Activated T-helper 17 cell treated with anti-CD3 and anti-CD28 coated beads, Interleukin-2, amount 50 U/mL, for 72 hours (primary cell): ENCODE measurements at regions not wholly inside any gene's neighbourhood (a gene's known extent, or its start where the extent isn't known, plus 50 kb on each side); places are given as distances from the start of the nearest gene placed in this dataset.
A peak's percentile ranks its signal among the peaks of the same experiment; 100 is the strongest.
"Not testable (repeated sequence)": the region's sequence is repeated elsewhere in the genome, so short reads cannot be mapped to it uniquely, and the experiment has no call there.

Experiments
- ATAC-seq: fragments of 150-1000 bp; cut with Tn5 transposase; replicated peaks from 2 replicates; pipeline ENCODE4 v1.10.0; 2021; ENCODE audit warnings: mild to moderate bottlenecking, moderate library complexity
- H3K27ac Mint-ChIP-seq: one replicate; pipeline ENCODE4 v1.8.0; 2022; ENCODE audit warnings: mixed read lengths
- H3K27me3 Mint-ChIP-seq: one replicate; pipeline ENCODE4 v1.8.0; 2022; ENCODE audit warnings: mixed read lengths
- H3K36me3 Mint-ChIP-seq: one replicate; pipeline ENCODE4 v1.8.0; 2022; ENCODE audit warnings: low read depth, mild to moderate bottlenecking, mixed read lengths
- H3K4me1 Mint-ChIP-seq: one replicate; pipeline ENCODE4 v1.8.0; 2022; ENCODE audit warnings: mixed read lengths
- H3K4me3 Mint-ChIP-seq: one replicate; pipeline ENCODE4 v1.8.0; 2022; ENCODE audit warnings: mild to moderate bottlenecking, mixed read lengths
- H3K9me3 Mint-ChIP-seq: one replicate; pipeline ENCODE4 v1.8.0; 2022; ENCODE audit warnings: mixed read lengths

- H3K9me3 Mint-ChIP-seq: no peaks in the 10 kb centered on the region
- H3K36me3 Mint-ChIP-seq: no peaks in the 10 kb centered on the region
- H3K27ac Mint-ChIP-seq: no peak overlapping the region
- no peak overlapping the region for H3K4me3 Mint-ChIP-seq
- H3K27me3 Mint-ChIP-seq: peaks cover 4% of the 10 kb centered on the region
- ATAC-seq: no peak
- no peaks in the 10 kb centered on the region for H3K4me1 Mint-ChIP-seq
Measured at GRCh38 chr17:70323269-70323668, 153.9 kb downstream of the KCNJ2 start.

GRCh38 chr17:70324031-70324430 lies 154.7 kb downstream of the KCNJ2 start:
- Mint-ChIP-seq H3K36me3 (no peaks in the 10 kb centered on the region), H3K4me1 (no peaks in the 10 kb centered on the region), H3K9me3 (no peaks in the 10 kb centered on the region), H3K27me3 (peaks cover 4% of the 10 kb centered on the region), H3K27ac (no peak overlapping the region), H3K4me3 (no peak overlapping the region)
- ATAC-seq: no peak

GRCh38 chr17:70327279-70327678 lies 157.9 kb downstream of the KCNJ2 start:
- H3K27ac Mint-ChIP-seq: no peak overlapping the region
- no peaks in the 10 kb centered on the region for H3K4me1 Mint-ChIP-seq
- ATAC-seq: no peak
- no peaks in the 10 kb centered on the region for H3K36me3 Mint-ChIP-seq
- no peaks in the 10 kb centered on the region for H3K27me3 Mint-ChIP-seq
- H3K9me3 Mint-ChIP-seq: no peaks in the 10 kb centered on the region
- H3K4me3 Mint-ChIP-seq: no peak overlapping the region

- Mint-ChIP-seq H3K27ac (no peak overlapping the region), H3K4me3 (no peak overlapping the region), H3K4me1 (no peaks in the 10 kb centered on the region), H3K9me3 (peaks cover under 1% of the 10 kb centered on the region), H3K27me3 (no peaks in the 10 kb centered on the region), H3K36me3 (no peaks in the 10 kb centered on the region)
- no peak for ATAC-seq
Measured at GRCh38 chr17:70327723-70328122, 158.4 kb downstream of the KCNJ2 start.

GRCh38 chr17:70329721-70330120 lies 160.4 kb downstream of the KCNJ2 start:
- Mint-ChIP-seq H3K27me3 (no peaks in the 10 kb centered on the region), H3K4me1 (no peaks in the 10 kb centered on the region), H3K4me3 (no peak overlapping the region), H3K9me3 (peaks cover 4% of the 10 kb centered on the region), H3K27ac (no peak overlapping the region), H3K36me3 (no peaks in the 10 kb centered on the region)
- ATAC-seq: no peak

- H3K9me3 Mint-ChIP-seq, H3K27ac Mint-ChIP-seq, H3K4me1 Mint-ChIP-seq, H3K27me3 Mint-ChIP-seq, H3K4me3 Mint-ChIP-seq, H3K36me3 Mint-ChIP-seq, ATAC-seq: not testable (repeated sequence)
Measured at GRCh38 chr17:70331066-70331465, 161.7 kb downstream of the KCNJ2 start.

GRCh38 chr17:70332356-70333210 lies 163.3 kb downstream of the KCNJ2 start:
- Mint-ChIP-seq H3K4me1 (no peaks in the 10 kb centered on the region), H3K27me3 (peaks cover 3% of the 10 kb centered on the region), H3K27ac (no peak overlapping the region), H3K36me3 (no peaks in the 10 kb centered on the region), H3K9me3 (peaks cover 7% of the 10 kb centered on the region), H3K4me3 (no peak overlapping the region)
- ATAC-seq: no peak

- no peak for ATAC-seq
- H3K4me1 Mint-ChIP-seq: no peaks in the 10 kb centered on the region
- peaks cover 3% of the 10 kb centered on the region for H3K27me3 Mint-ChIP-seq
- H3K4me3 Mint-ChIP-seq: no peak overlapping the region
- no peak overlapping the region for H3K27ac Mint-ChIP-seq
- H3K9me3 Mint-ChIP-seq: peaks cover 7% of the 10 kb centered on the region
- H3K36me3 Mint-ChIP-seq: no peaks in the 10 kb centered on the region
Measured at GRCh38 chr17:70336411-70336810, 167.1 kb downstream of the KCNJ2 start.

GRCh38 chr17:70338946-70339354 lies 169.6 kb downstream of the KCNJ2 start:
- Mint-ChIP-seq H3K27ac (no peak overlapping the region), H3K27me3 (peaks cover 3% of the 10 kb centered on the region), H3K4me1 (peaks cover 5% of the 10 kb centered on the region), H3K9me3 (peaks cover 3% of the 10 kb centered on the region), H3K4me3 (no peak overlapping the region), H3K36me3 (no peaks in the 10 kb centered on the region)
- ATAC-seq: no peak

- Mint-ChIP-seq H3K36me3 (no peaks in the 10 kb centered on the region), H3K9me3 (no peaks in the 10 kb centered on the region), H3K4me3 (no peak overlapping the region), H3K27ac (no peak overlapping the region), H3K27me3 (peaks cover 1% of the 10 kb centered on the region), H3K4me1 (peaks cover 5% of the 10 kb centered on the region)
- no peak for ATAC-seq
Measured at GRCh38 chr17:70343114-70343513, 173.8 kb downstream of the KCNJ2 start.

- H3K4me3 Mint-ChIP-seq: peak overlapping the region; percentile 22
- H3K36me3 Mint-ChIP-seq: no peaks in the 10 kb centered on the region
- peaks cover 6% of the 10 kb centered on the region for H3K27me3 Mint-ChIP-seq
- H3K27ac Mint-ChIP-seq: no peak overlapping the region
- peaks cover 5% of the 10 kb centered on the region for H3K4me1 Mint-ChIP-seq
- H3K9me3 Mint-ChIP-seq: peaks cover 3% of the 10 kb centered on the region
- peak; percentile 50 for ATAC-seq
Measured at GRCh38 chr17:70344386-70345060, 175.2 kb downstream of the KCNJ2 start.

GRCh38 chr17:70345061-70345460 lies 175.7 kb downstream of the KCNJ2 start:
- no peak for ATAC-seq
- H3K27me3 Mint-ChIP-seq: peaks cover 6% of the 10 kb centered on the region
- peak overlapping the region; percentile 22 for H3K4me3 Mint-ChIP-seq
- no peak overlapping the region for H3K27ac Mint-ChIP-seq
- H3K36me3 Mint-ChIP-seq: no peaks in the 10 kb centered on the region
- H3K4me1 Mint-ChIP-seq: peaks cover 5% of the 10 kb centered on the region
- peaks cover 4% of the 10 kb centered on the region for H3K9me3 Mint-ChIP-seq

- Mint-ChIP-seq H3K4me1 (no peaks in the 10 kb centered on the region), H3K4me3 (no peak overlapping the region), H3K27me3 (peaks cover 7% of the 10 kb centered on the region), H3K9me3 (peaks cover 4% of the 10 kb centered on the region), H3K27ac (no peak overlapping the region), H3K36me3 (no peaks in the 10 kb centered on the region)
- no peak for ATAC-seq
Measured at GRCh38 chr17:70352834-70353233, 183.5 kb downstream of the KCNJ2 start.

GRCh38 chr17:70353408-70354092 lies 184.2 kb downstream of the KCNJ2 start:
- ATAC-seq: no peak
- peaks cover 8% of the 10 kb centered on the region for H3K27me3 Mint-ChIP-seq
- no peaks in the 10 kb centered on the region for H3K4me1 Mint-ChIP-seq
- H3K4me3 Mint-ChIP-seq: no peak overlapping the region
- H3K36me3 Mint-ChIP-seq: no peaks in the 10 kb centered on the region
- H3K9me3 Mint-ChIP-seq: peaks cover 4% of the 10 kb centered on the region
- no peak overlapping the region for H3K27ac Mint-ChIP-seq

- H3K9me3 Mint-ChIP-seq: no peaks in the 10 kb centered on the region
- no peak for ATAC-seq
- no peak overlapping the region for H3K27ac Mint-ChIP-seq
- no peaks in the 10 kb centered on the region for H3K36me3 Mint-ChIP-seq
- no peak overlapping the region for H3K4me3 Mint-ChIP-seq
- H3K4me1 Mint-ChIP-seq: no peaks in the 10 kb centered on the region
- H3K27me3 Mint-ChIP-seq: peaks cover 4% of the 10 kb centered on the region
Measured at GRCh38 chr17:70355185-70355584, 185.9 kb downstream of the KCNJ2 start.
